ENCODE measurements at regions not wholly inside any gene's neighbourhood (a gene's known extent, or its start where the extent isn't known, plus 50 kb on each side); places are given as distances from the start of the nearest gene placed in this dataset.

DNA sequence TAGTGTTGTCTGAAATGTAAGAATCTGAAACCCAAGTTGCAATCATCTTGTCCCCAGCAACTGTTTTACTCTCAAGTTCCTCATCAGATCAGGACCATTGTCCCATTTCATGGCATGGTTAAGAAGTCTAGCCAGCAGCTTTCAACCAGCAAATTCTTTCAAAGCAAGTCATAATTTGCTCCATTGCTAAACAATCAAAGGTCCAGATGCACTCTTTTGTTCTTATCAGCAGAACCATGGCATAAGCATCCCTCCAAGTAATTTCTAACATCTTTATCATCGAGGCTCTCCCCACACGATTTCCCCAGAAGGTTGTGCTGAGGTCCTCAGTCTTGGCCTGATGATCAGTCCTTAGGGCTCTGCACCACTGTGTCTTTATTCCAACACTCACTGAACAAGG lies 67.5 kb upstream of the APCDD1 start:
- Histone ChIP-seq H3K4me1 (no peaks in the 10 kb centered on the region), H3K27me3 (no peaks in the 10 kb centered on the region), H3K27ac (no peak overlapping the region), H3K4me3 (no peak overlapping the region), H3K9me3 (no peaks in the 10 kb centered on the region), H3K36me3 (no peaks in the 10 kb centered on the region)
- TF ChIP-seq POLR2A (IDR thresholded peaks at IDR 0.05) (no peak), POLR2AphosphoS5 (IDR thresholded peaks at IDR 0.05) (no peak)
- TF ChIP-seq, protein P1, sequence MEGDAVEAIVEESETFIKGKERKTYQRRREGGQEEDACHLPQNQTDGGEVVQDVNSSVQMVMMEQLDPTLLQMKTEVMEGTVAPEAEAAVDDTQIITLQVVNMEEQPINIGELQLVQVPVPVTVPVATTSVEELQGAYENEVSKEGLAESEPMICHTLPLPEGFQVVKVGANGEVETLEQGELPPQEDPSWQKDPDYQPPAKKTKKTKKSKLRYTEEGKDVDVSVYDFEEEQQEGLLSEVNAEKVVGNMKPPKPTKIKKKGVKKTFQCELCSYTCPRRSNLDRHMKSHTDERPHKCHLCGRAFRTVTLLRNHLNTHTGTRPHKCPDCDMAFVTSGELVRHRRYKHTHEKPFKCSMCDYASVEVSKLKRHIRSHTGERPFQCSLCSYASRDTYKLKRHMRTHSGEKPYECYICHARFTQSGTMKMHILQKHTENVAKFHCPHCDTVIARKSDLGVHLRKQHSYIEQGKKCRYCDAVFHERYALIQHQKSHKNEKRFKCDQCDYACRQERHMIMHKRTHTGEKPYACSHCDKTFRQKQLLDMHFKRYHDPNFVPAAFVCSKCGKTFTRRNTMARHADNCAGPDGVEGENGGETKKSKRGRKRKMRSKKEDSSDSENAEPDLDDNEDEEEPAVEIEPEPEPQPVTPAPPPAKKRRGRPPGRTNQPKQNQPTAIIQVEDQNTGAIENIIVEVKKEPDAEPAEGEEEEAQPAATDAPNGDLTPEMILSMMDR (IDR thresholded peaks at IDR 0.05), result no peak
- DNase-seq (ENCODE audit: low spot score in 2 of 2), result no peak
- intact Hi-C loops (cut with DNase I; ENCODE audit: low total_unique reads), result no loop called here

DNA sequence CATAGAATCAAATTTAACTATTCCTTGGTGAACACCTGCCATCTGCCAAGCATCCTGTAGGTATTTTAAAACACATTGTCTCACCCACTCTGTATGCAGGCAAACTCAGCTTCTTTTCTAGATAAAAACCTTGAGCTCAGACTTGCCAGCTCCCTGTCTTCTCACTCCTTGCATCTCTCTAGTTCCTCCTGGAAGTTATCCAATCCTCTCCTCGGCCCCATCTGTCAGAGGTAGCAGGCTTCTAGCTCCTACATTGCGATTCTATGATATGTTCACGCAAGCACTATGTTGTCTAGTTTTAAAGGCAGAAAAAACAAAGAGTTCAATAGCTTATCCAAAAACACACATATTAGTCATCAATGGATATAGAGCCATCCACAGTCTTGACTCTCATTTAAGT lies 67.0 kb upstream of the APCDD1 start:
- no peaks in the 10 kb centered on the region for H3K36me3 ChIP-seq
- intact Hi-C loops (cut with DNase I; ENCODE audit: low total_unique reads), result no loop called here
- H3K4me3 ChIP-seq, result no peak overlapping the region
- H3K4me1 ChIP-seq, result no peaks in the 10 kb centered on the region
- no peaks in the 10 kb centered on the region for H3K27me3 ChIP-seq
- TF ChIP-seq POLR2AphosphoS5 (IDR thresholded peaks at IDR 0.05), result no peak
- H3K27ac ChIP-seq, result no peak overlapping the region
- no peaks in the 10 kb centered on the region for H3K9me3 ChIP-seq
- no peak for DNase-seq (ENCODE audit: low spot score in 2 of 2)

DNA sequence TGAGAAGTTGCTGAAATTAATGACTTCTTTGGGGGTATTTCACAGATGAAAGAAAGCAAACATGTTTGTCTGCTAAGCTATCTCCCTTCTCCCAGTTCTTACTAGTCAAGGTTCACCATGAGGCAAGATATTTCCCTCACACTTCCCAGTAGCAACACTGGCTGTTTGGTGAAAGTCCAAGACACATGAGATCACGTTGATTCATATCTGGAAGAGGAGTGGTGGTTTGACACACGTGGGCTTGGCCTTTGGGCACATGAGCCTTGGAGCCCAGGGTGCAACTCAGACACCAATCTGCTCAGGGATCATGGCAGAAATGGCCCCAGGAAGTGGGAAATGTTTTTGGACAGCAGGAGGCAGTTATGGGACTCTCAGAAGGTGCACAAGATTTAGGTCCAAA lies 66.1 kb upstream of the APCDD1 start:
- Histone ChIP-seq H3K9me3 (no peaks in the 10 kb centered on the region), H3K36me3 (no peaks in the 10 kb centered on the region), H3K27me3 (no peaks in the 10 kb centered on the region), H3K4me3 (no peak overlapping the region), H3K4me1 (no peaks in the 10 kb centered on the region), H3K27ac (no peak overlapping the region)
- no peak for DNase-seq (ENCODE audit: low spot score in 2 of 2)
- no peak for TF ChIP-seq POLR2AphosphoS5 (IDR thresholded peaks at IDR 0.05)
- TF ChIP-seq, protein P1 (IDR thresholded peaks at IDR 0.05), result no peak
- TF ChIP-seq POLR2A (IDR thresholded peaks at IDR 0.05), result no peak
- intact Hi-C loops (cut with DNase I; ENCODE audit: low total_unique reads), result no loop called here

DNA sequence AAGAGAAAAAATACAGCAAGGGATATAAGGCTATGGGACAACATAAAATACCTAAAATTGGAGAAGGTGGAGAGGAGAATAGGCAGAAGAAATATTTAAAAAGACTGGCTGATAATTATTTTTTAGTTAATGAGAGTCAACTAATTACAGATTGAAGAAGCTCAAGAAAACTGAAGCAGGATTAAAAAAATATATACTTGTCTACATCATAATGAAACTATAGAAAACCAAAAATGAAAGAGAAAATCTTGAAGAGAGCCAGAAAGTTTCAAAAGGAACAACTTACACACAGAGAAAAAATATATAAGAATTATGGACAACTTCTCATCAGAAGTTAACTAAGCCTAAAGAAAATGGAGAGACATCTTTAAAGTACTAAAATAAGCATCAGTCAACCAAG lies 62.9 kb upstream of the APCDD1 start:
- H3K4me1 ChIP-seq, result no peaks in the 10 kb centered on the region
- H3K4me3 ChIP-seq, result no peak overlapping the region
- no peak for TF ChIP-seq POLR2A (IDR thresholded peaks at IDR 0.05)
- TF ChIP-seq, protein P1 (IDR thresholded peaks at IDR 0.05), result no peak
- TF ChIP-seq POLR2AphosphoS5 (IDR thresholded peaks at IDR 0.05), result no peak
- DNase-seq (ENCODE audit: low spot score in 2 of 2), result no peak
- no peaks in the 10 kb centered on the region for H3K9me3 ChIP-seq
- no peak overlapping the region for H3K27ac ChIP-seq
- H3K27me3 ChIP-seq, result no peaks in the 10 kb centered on the region
- H3K36me3 ChIP-seq, result no peaks in the 10 kb centered on the region
- intact Hi-C loops (cut with DNase I; ENCODE audit: low total_unique reads), result no loop called here

DNA sequence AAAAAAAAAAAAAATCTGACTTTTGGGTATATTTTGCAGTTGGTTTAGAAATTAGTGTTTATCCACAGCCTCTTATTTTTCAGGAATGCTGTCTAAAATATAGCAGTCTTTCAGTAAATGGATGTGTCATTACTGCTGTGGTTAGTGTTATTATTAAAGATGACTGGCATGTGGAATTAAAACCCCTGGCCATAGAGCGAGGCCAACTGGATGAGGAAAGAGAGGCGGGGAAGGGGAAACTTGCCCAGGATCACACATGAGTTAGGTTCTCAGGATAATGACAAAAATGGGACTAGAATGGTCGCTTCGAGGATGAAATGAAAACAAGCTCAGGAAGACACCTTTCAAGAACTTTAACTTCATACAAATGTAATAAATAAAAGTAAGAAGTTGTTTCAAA lies 57.4 kb upstream of the APCDD1 start:
- intact Hi-C loops (cut with DNase I; ENCODE audit: low total_unique reads), result no loop called here
- Histone ChIP-seq H3K4me3 (no peak overlapping the region), H3K4me1 (no peaks in the 10 kb centered on the region), H3K9me3 (no peaks in the 10 kb centered on the region), H3K27me3 (no peaks in the 10 kb centered on the region), H3K27ac (no peak overlapping the region), H3K36me3 (no peaks in the 10 kb centered on the region)
- no peak for TF ChIP-seq POLR2AphosphoS5 (IDR thresholded peaks at IDR 0.05)
- TF ChIP-seq POLR2A (IDR thresholded peaks at IDR 0.05), result no peak
- TF ChIP-seq, protein P1 (IDR thresholded peaks at IDR 0.05), result no peak
- no peak for DNase-seq (ENCODE audit: low spot score in 2 of 2)

- no peaks in the 10 kb centered on the region for H3K27me3 ChIP-seq
- H3K36me3 ChIP-seq, result no peaks in the 10 kb centered on the region
- no peaks in the 10 kb centered on the region for H3K9me3 ChIP-seq
- no peak overlapping the region for H3K27ac ChIP-seq
- no peak for DNase-seq (ENCODE audit: low spot score in 2 of 2)
- no peaks in the 10 kb centered on the region for H3K4me1 ChIP-seq
- H3K4me3 ChIP-seq, result no peak overlapping the region
- TF ChIP-seq, protein P1 (IDR thresholded peaks at IDR 0.05), result no peak
- TF ChIP-seq POLR2AphosphoS5 (IDR thresholded peaks at IDR 0.05) (no peak), POLR2A (IDR thresholded peaks at IDR 0.05) (no peak)
- intact Hi-C loops (cut with DNase I; ENCODE audit: low total_unique reads), result no loop called here
Observed at GRCh38 chr18:10398571-10398970, 55.9 kb upstream of the APCDD1 start.

All from breast epithelium (tissue), 4 donors.